ENCODE measurements at regions not wholly inside any gene's neighbourhood (a gene's known extent, or its start where the extent isn't known, plus 50 kb on each side); places are given as distances from the start of the nearest gene placed in this dataset.

- Histone ChIP-seq H3K9me3 (no peaks in the 10 kb centered on the region), H3K36me3 (no peaks in the 10 kb centered on the region), H3K27me3 (replicated peaks; ENCODE audit: insufficient read depth) (no peaks in the 10 kb centered on the region), H3K27ac (no peak overlapping the region), H3K4me1 (replicated peaks) (no peaks in the 10 kb centered on the region), H3K4me3 (no peak overlapping the region)
- no peak for TF ChIP-seq CTCF (IDR thresholded peaks at IDR 0.05)
- intact Hi-C loops (cut with DNase I), result no loop called here
- 53% methylated on average over 2 of the region's 2 CpGs for WGBS
- no peak for DNase-seq (ENCODE audit: low spot score)
These were observed 679.3 kb upstream of the EEF2KMT start for GRCh38 chr16:5776876-5777275.

- Histone ChIP-seq H3K27me3 (replicated peaks; ENCODE audit: insufficient read depth) (no peaks in the 10 kb centered on the region), H3K27ac (no peak overlapping the region), H3K4me3 (no peak overlapping the region), H3K4me1 (replicated peaks) (no peaks in the 10 kb centered on the region), H3K9me3 (no peaks in the 10 kb centered on the region), H3K36me3 (no peaks in the 10 kb centered on the region)
- intact Hi-C loops (cut with DNase I), result no loop called here
- DNase-seq (ENCODE audit: low spot score), result no peak
- TF ChIP-seq POLR2A (IDR thresholded peaks at IDR 0.05) (no peak), POLR2AphosphoS5 (IDR thresholded peaks at IDR 0.05) (no peak), CTCF (IDR thresholded peaks at IDR 0.05) (no peak)
- 76% methylated on average over 5 of the region's 5 CpGs for WGBS
These were observed 678.3 kb upstream of the EEF2KMT start for GRCh38 chr16:5775916-5776315.

GRCh38 chr16:5770118-5770517 is 672.5 kb upstream of the EEF2KMT start:
- DNase-seq (ENCODE audit: low spot score), result no peak
- H3K27ac ChIP-seq, result no peak overlapping the region
- H3K36me3 ChIP-seq, result no peaks in the 10 kb centered on the region
- intact Hi-C loops (cut with DNase I), result no loop called here
- H3K4me1 ChIP-seq (replicated peaks), result no peaks in the 10 kb centered on the region
- no peaks in the 10 kb centered on the region for H3K9me3 ChIP-seq
- no peaks in the 10 kb centered on the region for H3K27me3 ChIP-seq (replicated peaks; ENCODE audit: insufficient read depth)
- TF ChIP-seq POLR2AphosphoS5 (IDR thresholded peaks at IDR 0.05) (no peak), POLR2A (IDR thresholded peaks at IDR 0.05) (no peak), CTCF (IDR thresholded peaks at IDR 0.05) (no peak)
- no peak overlapping the region for H3K4me3 ChIP-seq
- WGBS, result 96% methylated on average over 2 of the region's 2 CpGs

- no peak for TF ChIP-seq CTCF (IDR thresholded peaks at IDR 0.05)
- no peak for TF ChIP-seq POLR2AphosphoS5 (IDR thresholded peaks at IDR 0.05)
- TF ChIP-seq POLR2A (IDR thresholded peaks at IDR 0.05), result no peak
- Histone ChIP-seq H3K27me3 (replicated peaks; ENCODE audit: insufficient read depth) (no peaks in the 10 kb centered on the region), H3K27ac (no peak overlapping the region), H3K4me3 (no peak overlapping the region), H3K36me3 (no peaks in the 10 kb centered on the region), H3K9me3 (no peaks in the 10 kb centered on the region), H3K4me1 (replicated peaks) (no peaks in the 10 kb centered on the region)
- WGBS, result 82% methylated on average over 5 of the region's 5 CpGs
- DNase-seq (ENCODE audit: low spot score), result no peak
- intact Hi-C loops (cut with DNase I), result no loop called here
These were observed 671.9 kb upstream of the EEF2KMT start for GRCh38 chr16:5769513-5769912.

GRCh38 chr16:5768445-5768844 is 670.9 kb upstream of the EEF2KMT start:
- no peak overlapping the region for H3K27ac ChIP-seq
- no peaks in the 10 kb centered on the region for H3K4me1 ChIP-seq (replicated peaks)
- DNase-seq (ENCODE audit: low spot score), result no peak
- no peak overlapping the region for H3K4me3 ChIP-seq
- no peaks in the 10 kb centered on the region for H3K27me3 ChIP-seq (replicated peaks; ENCODE audit: insufficient read depth)
- no peaks in the 10 kb centered on the region for H3K36me3 ChIP-seq
- no peaks in the 10 kb centered on the region for H3K9me3 ChIP-seq
- WGBS, result 74% methylated on average over 7 of the region's 7 CpGs
- intact Hi-C loops (cut with DNase I), result no loop called here
- TF ChIP-seq POLR2A (IDR thresholded peaks at IDR 0.05) (no peak), POLR2AphosphoS5 (IDR thresholded peaks at IDR 0.05) (no peak), CTCF (IDR thresholded peaks at IDR 0.05) (no peak)
